ENCODE measurements at regions not wholly inside any gene's neighbourhood (a gene's known extent, or its start where the extent isn't known, plus 50 kb on each side); places are given as distances from the start of the nearest gene placed in this dataset.
A peak's percentile ranks its signal among the peaks of the same experiment; 100 is the strongest.

DNA sequence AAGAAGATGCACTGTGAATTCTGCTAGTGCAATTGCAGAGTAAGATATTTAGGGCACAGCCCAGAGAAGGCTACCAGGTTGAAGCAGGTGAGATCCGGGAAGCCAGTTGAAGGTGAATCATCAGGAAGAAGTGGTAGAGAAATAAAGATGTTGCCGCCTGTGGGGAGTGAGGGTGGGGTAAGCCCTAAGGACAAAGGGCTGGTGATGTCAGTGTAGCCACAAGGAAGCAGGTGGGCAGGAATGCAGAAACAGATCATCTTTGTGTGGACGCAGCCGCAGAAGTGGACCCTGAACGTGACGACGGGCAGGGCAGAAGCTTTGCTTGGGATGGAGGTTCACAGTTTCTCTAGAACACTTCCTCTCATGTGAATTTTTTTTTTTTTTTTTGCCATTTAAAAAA lies 164.2 kb downstream of the ACTL7B start:
- Mint-ChIP-seq H3K36me3 (ENCODE audit: unreplicated experiment) (no peaks in the 10 kb centered on the region), H3K27ac (ENCODE audit: unreplicated experiment) (no peak overlapping the region), H3K9me3 (ENCODE audit: unreplicated experiment) (peaks cover 18% of the 10 kb centered on the region), H3K4me3 (ENCODE audit: unreplicated experiment) (no peak overlapping the region), H3K4me1 (ENCODE audit: unreplicated experiment) (no peaks in the 10 kb centered on the region), H3K27me3 (ENCODE audit: unreplicated experiment) (peaks cover 26% of the 10 kb centered on the region)
- TF ChIP-seq, protein P1, sequence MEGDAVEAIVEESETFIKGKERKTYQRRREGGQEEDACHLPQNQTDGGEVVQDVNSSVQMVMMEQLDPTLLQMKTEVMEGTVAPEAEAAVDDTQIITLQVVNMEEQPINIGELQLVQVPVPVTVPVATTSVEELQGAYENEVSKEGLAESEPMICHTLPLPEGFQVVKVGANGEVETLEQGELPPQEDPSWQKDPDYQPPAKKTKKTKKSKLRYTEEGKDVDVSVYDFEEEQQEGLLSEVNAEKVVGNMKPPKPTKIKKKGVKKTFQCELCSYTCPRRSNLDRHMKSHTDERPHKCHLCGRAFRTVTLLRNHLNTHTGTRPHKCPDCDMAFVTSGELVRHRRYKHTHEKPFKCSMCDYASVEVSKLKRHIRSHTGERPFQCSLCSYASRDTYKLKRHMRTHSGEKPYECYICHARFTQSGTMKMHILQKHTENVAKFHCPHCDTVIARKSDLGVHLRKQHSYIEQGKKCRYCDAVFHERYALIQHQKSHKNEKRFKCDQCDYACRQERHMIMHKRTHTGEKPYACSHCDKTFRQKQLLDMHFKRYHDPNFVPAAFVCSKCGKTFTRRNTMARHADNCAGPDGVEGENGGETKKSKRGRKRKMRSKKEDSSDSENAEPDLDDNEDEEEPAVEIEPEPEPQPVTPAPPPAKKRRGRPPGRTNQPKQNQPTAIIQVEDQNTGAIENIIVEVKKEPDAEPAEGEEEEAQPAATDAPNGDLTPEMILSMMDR (IDR thresholded peaks at IDR 0.05), result no peak
- peak; percentile 32 for DNase-seq (ENCODE audit: extremely low spot score, unreplicated experiment)

DNA sequence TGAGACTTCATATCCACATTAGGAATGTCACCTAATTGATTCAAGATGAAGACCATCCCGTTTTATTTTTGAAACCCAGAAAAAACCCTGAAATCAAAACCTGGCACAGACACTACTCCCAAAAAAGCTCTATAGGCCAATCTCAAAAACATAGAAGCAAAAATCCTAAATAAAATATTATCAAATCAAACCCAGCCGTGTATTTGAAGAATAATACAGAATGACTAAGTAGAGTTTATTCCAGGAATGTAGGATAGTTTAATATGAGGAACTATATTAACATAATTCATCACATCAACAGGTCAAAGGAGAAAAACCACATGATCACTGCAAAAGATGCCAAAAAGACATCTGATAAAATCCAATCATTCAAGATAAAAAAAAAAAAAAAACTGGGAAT lies 167.1 kb downstream of the ACTL7B start:
- TF ChIP-seq, protein P1 (IDR thresholded peaks at IDR 0.05), result no peak
- H3K27me3 Mint-ChIP-seq (ENCODE audit: unreplicated experiment), result peaks cover 19% of the 10 kb centered on the region
- no peaks in the 10 kb centered on the region for H3K36me3 Mint-ChIP-seq (ENCODE audit: unreplicated experiment)
- H3K9me3 Mint-ChIP-seq (ENCODE audit: unreplicated experiment), result peaks cover 6% of the 10 kb centered on the region
- no peak overlapping the region for H3K27ac Mint-ChIP-seq (ENCODE audit: unreplicated experiment)
- no peak for DNase-seq (ENCODE audit: extremely low spot score, unreplicated experiment)
- H3K4me3 Mint-ChIP-seq (ENCODE audit: unreplicated experiment), result no peak overlapping the region
- no peaks in the 10 kb centered on the region for H3K4me1 Mint-ChIP-seq (ENCODE audit: unreplicated experiment)

DNA sequence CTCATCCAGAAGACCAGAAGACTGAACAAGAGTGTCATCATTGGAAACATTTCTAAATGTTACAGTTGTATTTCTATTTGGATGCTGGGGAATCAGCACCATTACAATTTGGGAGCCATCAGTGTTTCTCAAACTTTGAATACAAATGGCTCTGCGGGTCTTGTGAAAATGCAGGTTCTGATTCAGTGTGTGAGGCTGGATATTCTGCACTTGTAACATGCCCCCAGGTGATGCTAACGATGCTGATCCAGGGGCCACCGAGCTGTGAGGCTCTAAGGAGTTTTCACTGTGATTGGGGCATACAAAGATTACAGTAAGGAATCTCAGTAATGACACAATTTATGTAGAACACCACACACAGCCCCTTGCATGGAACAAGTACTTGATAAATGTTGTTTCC lies 167.7 kb downstream of the ACTL7B start:
- Mint-ChIP-seq H3K36me3 (ENCODE audit: unreplicated experiment) (no peaks in the 10 kb centered on the region), H3K27ac (ENCODE audit: unreplicated experiment) (no peak overlapping the region), H3K9me3 (ENCODE audit: unreplicated experiment) (peaks cover 6% of the 10 kb centered on the region), H3K4me3 (ENCODE audit: unreplicated experiment) (no peak overlapping the region), H3K4me1 (ENCODE audit: unreplicated experiment) (no peaks in the 10 kb centered on the region), H3K27me3 (ENCODE audit: unreplicated experiment) (peaks cover 15% of the 10 kb centered on the region)
- TF ChIP-seq, protein P1 (IDR thresholded peaks at IDR 0.05), result no peak
- DNase-seq (ENCODE audit: extremely low spot score, unreplicated experiment), result peak; percentile 57

DNA sequence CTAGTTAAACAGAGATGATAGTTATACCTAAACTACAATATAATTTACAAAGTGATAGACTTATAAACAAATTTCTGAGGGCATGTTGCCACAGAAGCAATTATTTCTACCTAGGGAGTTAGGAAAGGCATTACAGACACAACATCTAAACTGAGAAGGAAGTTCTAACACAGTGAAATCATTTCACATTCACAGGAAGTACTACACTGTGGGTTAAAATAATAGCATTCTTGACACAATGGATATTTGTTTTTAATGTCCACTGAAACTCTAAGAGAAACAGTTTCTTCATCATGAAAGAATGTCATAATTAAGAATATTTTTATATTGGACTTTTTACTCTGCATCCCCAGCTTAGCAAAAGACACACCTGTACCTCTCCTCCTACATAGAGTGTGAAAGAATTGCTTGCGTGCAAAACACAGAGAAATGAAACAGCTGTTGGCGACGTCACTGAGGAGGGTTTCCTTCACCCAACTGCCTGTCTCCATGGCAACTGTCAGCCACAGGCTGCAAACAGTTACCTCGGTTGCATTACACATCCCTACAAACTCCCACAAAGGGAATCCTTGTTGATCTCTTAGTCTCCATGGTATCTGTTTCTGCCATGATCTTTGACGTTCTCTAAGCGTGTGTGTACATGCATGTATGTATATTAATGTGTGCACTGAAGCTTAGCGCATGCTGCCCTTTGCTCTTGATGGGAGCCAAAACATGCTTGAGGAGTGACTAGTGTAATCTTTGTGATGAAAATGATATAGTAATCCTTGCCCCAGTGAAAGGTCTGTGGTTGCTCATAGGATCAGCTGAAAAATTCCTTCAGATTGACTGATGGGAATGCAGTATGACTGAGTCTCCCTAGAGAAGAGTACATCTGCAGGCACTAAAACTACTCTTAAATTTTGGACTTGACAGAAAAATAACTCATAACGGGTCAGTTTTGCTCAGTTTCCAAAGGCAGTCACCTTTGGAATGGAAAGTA lies 168.5 kb downstream of the ACTL7B start:
- Mint-ChIP-seq H3K27me3 (ENCODE audit: unreplicated experiment) (peaks cover 16% of the 10 kb centered on the region), H3K4me1 (ENCODE audit: unreplicated experiment) (no peaks in the 10 kb centered on the region), H3K9me3 (ENCODE audit: unreplicated experiment) (peaks cover 6% of the 10 kb centered on the region), H3K36me3 (ENCODE audit: unreplicated experiment) (no peaks in the 10 kb centered on the region), H3K4me3 (ENCODE audit: unreplicated experiment) (no peak overlapping the region), H3K27ac (ENCODE audit: unreplicated experiment) (no peak overlapping the region)
- peak; percentile 64 for DNase-seq (ENCODE audit: extremely low spot score, unreplicated experiment)
- TF ChIP-seq, protein P1 (IDR thresholded peaks at IDR 0.05), result no peak

DNA sequence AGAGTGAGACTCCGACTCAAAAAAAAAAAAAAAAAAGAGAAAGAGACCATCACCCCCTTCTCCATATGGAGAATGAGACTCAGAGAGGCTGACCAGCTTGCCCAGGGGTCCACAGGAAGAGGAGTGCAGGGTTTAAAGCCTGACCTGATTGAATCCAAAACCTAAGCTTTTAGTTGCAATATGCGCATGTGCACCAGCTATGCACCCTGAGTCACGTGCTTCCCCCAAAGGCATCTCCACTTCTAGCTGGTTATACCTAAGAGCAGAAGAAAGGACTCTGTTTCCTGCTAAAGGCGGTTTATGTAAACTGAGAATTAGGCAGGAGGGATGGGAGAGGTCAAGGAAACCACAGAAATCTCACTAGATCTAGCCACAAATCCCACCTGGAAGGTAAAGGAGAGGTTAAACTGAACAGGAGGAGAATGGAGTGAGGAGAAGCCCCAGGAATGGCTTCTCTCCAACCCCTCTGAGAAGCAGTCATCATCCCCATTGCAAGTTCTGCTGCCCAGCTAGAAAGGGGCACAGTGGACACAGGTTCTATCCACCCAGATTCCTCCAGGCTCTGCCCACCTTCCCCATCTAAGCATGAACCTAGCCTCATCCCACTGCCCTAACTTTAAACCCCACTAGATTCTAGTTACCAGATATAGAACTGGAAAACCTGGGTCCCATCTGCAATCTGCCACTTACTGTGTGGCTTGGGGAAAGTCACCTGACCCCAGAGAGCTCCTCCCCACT lies 171.3 kb downstream of the ACTL7B start:
- H3K27ac Mint-ChIP-seq (ENCODE audit: unreplicated experiment), result no peak overlapping the region
- H3K4me1 Mint-ChIP-seq (ENCODE audit: unreplicated experiment), result no peaks in the 10 kb centered on the region
- TF ChIP-seq, protein P1 (IDR thresholded peaks at IDR 0.05), result no peak
- no peaks in the 10 kb centered on the region for H3K36me3 Mint-ChIP-seq (ENCODE audit: unreplicated experiment)
- no peak overlapping the region for H3K4me3 Mint-ChIP-seq (ENCODE audit: unreplicated experiment)
- DNase-seq (ENCODE audit: extremely low spot score, unreplicated experiment), result peak; percentile 19
- H3K9me3 Mint-ChIP-seq (ENCODE audit: unreplicated experiment), result peaks cover 6% of the 10 kb centered on the region
- peaks cover 8% of the 10 kb centered on the region for H3K27me3 Mint-ChIP-seq (ENCODE audit: unreplicated experiment)

Measured in osteocyte (in vitro differentiated cells).